IMR-90 (cell line): ENCODE measurements at regions not wholly inside any gene's neighbourhood (a gene's known extent, or its start where the extent isn't known, plus 50 kb on each side); places are given as distances from the start of the nearest gene placed in this dataset.

Experiments
- ATAC-seq: fragments of 200-7000 bp; cut with Tn5 transposase; 2 replicates; pipeline ENCODE4 v1.9.1; 2020; ENCODE audit warnings: low read depth, mild to moderate bottlenecking, moderate library complexity
- BruUV-seq: library from RNA; stranded (reverse); fragments of 400-500 nt; replicated peaks from 2 replicates; lab custom pipeline; 2021; lab: Mats Ljungman, UMichigan
- CTCF ChIA-PET: fragments of 300-600 bp; formaldehyde crosslinking; extraction: SDS; loops from one replicate; lab custom pipeline; 2021; ENCODE audit warnings: antibody characterized with exemption; lab: Yijun Ruan, JAX
- POLR2A ChIA-PET: fragments of 300-600 bp; sonication (Branson Sonifier 250); formaldehyde crosslinking; loops from one replicate; lab custom pipeline; 2022; ENCODE audit warnings: antibody characterized with exemption; ENCODE audit not compliant: unreplicated experiment; lab: Charles Lee
- DNase-seq: peaks from one replicate; pipeline ENCODE4 v3.0.0; 2013
- H2AFZ ChIP-seq: replicated peaks from 2 replicates; pipeline ENCODE3; 2013; ENCODE audit warnings: low read length, mild to moderate bottlenecking; ENCODE audit not compliant: poor library complexity
- H2AK5ac ChIP-seq: 2 replicates; pipeline ENCODE4 v1.6.1; 2013; ENCODE audit warnings: low read depth, low read length, inconsistent platforms
- H2AK9ac ChIP-seq: replicated peaks from 2 replicates; pipeline ENCODE3; 2013; ENCODE audit warnings: mild to moderate bottlenecking, low read depth, low read length, moderate library complexity; ENCODE audit not compliant: poor library complexity
- H2BK120ac ChIP-seq: 2 replicates; pipeline ENCODE4 v1.6.1; 2013; ENCODE audit warnings: low read depth, low read length, inconsistent platforms
- H2BK15ac ChIP-seq: 3 replicates; pipeline ENCODE4 v1.6.1; 2013; ENCODE audit warnings: low read depth, low read length, inconsistent platforms
- H2BK20ac ChIP-seq: 2 replicates; pipeline ENCODE4 v1.6.1; 2013; ENCODE audit warnings: low read depth, mild to moderate bottlenecking, inconsistent platforms, low read length, moderate library complexity
- H2BK5ac ChIP-seq: 2 replicates; pipeline ENCODE4 v1.6.1; 2013; ENCODE audit warnings: mild to moderate bottlenecking, low read depth, low read length, inconsistent platforms; ENCODE audit not compliant: poor library complexity, severe bottlenecking
- H3K14ac ChIP-seq: replicated peaks from 2 replicates; pipeline ENCODE4 v1.6.1; 2013; ENCODE audit warnings: low read depth, low read length, inconsistent platforms
- H3K18ac ChIP-seq: 2 replicates; pipeline ENCODE4 v1.6.1; 2013; ENCODE audit warnings: low read depth, low read length, control low read depth
- H3K23ac ChIP-seq: 2 replicates; pipeline ENCODE4 v1.6.1; 2013; ENCODE audit warnings: low read depth, low read length, inconsistent platforms
- H3K27ac ChIP-seq: 2 replicates; pipeline ENCODE4 v1.5.1; 2013; ENCODE audit warnings: mild to moderate bottlenecking, control low read depth, low read length; ENCODE audit not compliant: insufficient read depth
- H3K27me3 ChIP-seq: 2 replicates; pipeline ENCODE4 v1.6.1; 2013; ENCODE audit warnings: low read length; ENCODE audit not compliant: control insufficient read depth, insufficient read depth
- H3K36me3 ChIP-seq: 2 replicates; pipeline ENCODE4 v1.6.1; 2013; ENCODE audit warnings: low read length, mixed read lengths; ENCODE audit not compliant: control insufficient read depth, insufficient read depth
- H3K4ac ChIP-seq: 2 replicates; pipeline ENCODE4 v1.6.1; 2013; ENCODE audit warnings: low read depth, low read length, inconsistent platforms
- H3K4me1 ChIP-seq: 2 replicates; pipeline ENCODE4 v1.6.1; 2013; ENCODE audit warnings: low read length, mixed read lengths; ENCODE audit not compliant: control insufficient read depth, insufficient read depth
- H3K4me2 ChIP-seq: 2 replicates; pipeline ENCODE4 v1.6.1; 2013; ENCODE audit warnings: low read depth, mild to moderate bottlenecking, control low read depth, low read length, moderate library complexity
- H3K4me3 ChIP-seq: 2 replicates; pipeline ENCODE4 v1.5.1; 2013; ENCODE audit warnings: low read depth, mild to moderate bottlenecking, control low read depth, low read length, moderate library complexity; ENCODE audit not compliant: insufficient read depth
- H3K56ac ChIP-seq: 2 replicates; pipeline ENCODE4 v1.6.1; 2013; ENCODE audit warnings: low read length, inconsistent platforms; ENCODE audit not compliant: insufficient read depth; ENCODE audit errors: extremely low read depth
- H3K79me1 ChIP-seq, 2 experiments: 2 replicates each; pipeline ENCODE4 v1.6.1; 2013; ENCODE audit warnings: low read length in 2 of 2, inconsistent platforms in 1 of 2, low read depth in 1 of 2
- H3K9ac ChIP-seq: 2 replicates; pipeline ENCODE4 v1.6.1; 2013; ENCODE audit warnings: low read depth, low read length, control low read depth
- H3K9me1 ChIP-seq: 2 replicates; pipeline ENCODE4 v1.6.1; 2013; ENCODE audit warnings: low read length, inconsistent platforms; ENCODE audit not compliant: insufficient read depth
- H3K9me3 ChIP-seq: 2 replicates; pipeline ENCODE4 v1.6.1; 2013; ENCODE audit warnings: low read length; ENCODE audit not compliant: control insufficient read depth, insufficient read depth
- H4K20me1 ChIP-seq: 2 replicates; pipeline ENCODE4 v1.6.1; 2013; ENCODE audit warnings: low read length, inconsistent platforms; ENCODE audit not compliant: insufficient read depth
- H4K5ac ChIP-seq: 2 replicates; pipeline ENCODE4 v1.6.1; 2013; ENCODE audit warnings: mild to moderate bottlenecking, low read depth, low read length, control low read depth
- H4K8ac ChIP-seq, 2 experiments: 2 replicates each; pipeline ENCODE4 v1.6.1; 2013; ENCODE audit warnings: low read depth in 2 of 2, low read length in 2 of 2, control low read depth in 1 of 2, inconsistent platforms in 1 of 2
- H4K91ac ChIP-seq: 2 replicates; pipeline ENCODE4 v1.6.1; 2013; ENCODE audit warnings: low read depth, low read length, inconsistent platforms; ENCODE audit not compliant: insufficient read depth
- BHLHE40 ChIP-seq: fragments of 150-350 bp; IDR thresholded peaks from 2 replicates; pipeline ENCODE4 v1.6.1; 2016; ENCODE audit warnings: mild to moderate bottlenecking, low read depth, low read length
- CHD1 ChIP-seq: IDR thresholded peaks from 2 replicates; pipeline ENCODE4 v1.6.1; 2012; ENCODE audit warnings: low read depth, low read length, improper control_type of control experiment
- CTCF ChIP-seq: conservative IDR thresholded peaks from 2 replicates; pipeline ENCODE4 v1.5.1; 2012; ENCODE audit warnings: mild to moderate bottlenecking, low read depth, low read length, improper control_type of control experiment
- ELK1 ChIP-seq: fragments of 150-350 bp; IDR thresholded peaks from 2 replicates; pipeline ENCODE4 v1.6.1; 2016; ENCODE audit warnings: low read depth, mild to moderate bottlenecking, low read length, moderate library complexity, borderline replicate concordance
- FOS ChIP-seq: fragments of 150-350 bp; IDR thresholded peaks from 2 replicates; pipeline ENCODE4 v1.6.1; 2016; ENCODE audit warnings: low read depth, low read length
- MAFK ChIP-seq: IDR thresholded peaks from 2 replicates; pipeline ENCODE4 v1.6.1; 2012; ENCODE audit warnings: low read depth, low read length, improper control_type of control experiment
- MAZ ChIP-seq: IDR thresholded peaks from 2 replicates; pipeline ENCODE4 v1.6.1; 2012; ENCODE audit warnings: low read depth, mild to moderate bottlenecking, low read length, improper control_type of control experiment, moderate library complexity, borderline replicate concordance
- NFE2L2 ChIP-seq: fragments of 150-350 bp; IDR thresholded peaks from 2 replicates; pipeline ENCODE4 v1.6.1; 2016; ENCODE audit warnings: low read depth, mild to moderate bottlenecking, low read length
- POLR2A ChIP-seq: IDR thresholded peaks from 2 replicates; pipeline ENCODE4 v1.6.1; 2012; ENCODE audit warnings: mild to moderate bottlenecking, low read depth, low read length
- RAD21 ChIP-seq: IDR thresholded peaks from 2 replicates; pipeline ENCODE4 v1.6.1; 2012; ENCODE audit warnings: low read length, improper control_type of control experiment
- RCOR1 ChIP-seq: IDR thresholded peaks from 2 replicates; pipeline ENCODE4 v1.6.1; 2012; ENCODE audit warnings: mild to moderate bottlenecking, low read length, improper control_type of control experiment; ENCODE audit not compliant: insufficient replicate concordance
- RFX5 ChIP-seq: IDR thresholded peaks from 2 replicates; pipeline ENCODE4 v1.8.0; 2012; ENCODE audit warnings: low read depth, mild to moderate bottlenecking, low read length, moderate library complexity
- SMC3 ChIP-seq: fragments of 150-350 bp; IDR thresholded peaks from 2 replicates; pipeline ENCODE4 v1.6.1; 2016; ENCODE audit warnings: low read depth, mild to moderate bottlenecking, antibody characterized with exemption, low read length, moderate library complexity
- WGBS, 2 experiments: methylation state at CpG; one replicate each; pipeline versions ENCODE4 v1.1.5 to v1.1.7; 2013; ENCODE audit warnings: missing lambda C conversion rate in 2 of 2; ENCODE audit not compliant: insufficient read length in 1 of 2; ENCODE audit errors: extremely low coverage in 2 of 2; 5-methylcytosine and 5-hydroxymethylcytosine counted together
- dilution Hi-C: fragments of 300-500 bp; cut with HindIII; formaldehyde crosslinking; loops from one replicate; pipeline ENCODE4 v1.14.3; 2018; ENCODE audit warnings: low sequenced_read_pairs; ENCODE audit not compliant: unreplicated experiment
- in situ Hi-C: fragments of 300-500 bp; cut with MboI; formaldehyde crosslinking; loops from 3 replicates; pipeline ENCODE4 v1.14.3; 2019; ENCODE audit warnings: low sequenced_read_pairs, inconsistent platforms, mixed read lengths
- intact Hi-C: fragments of 100-400 bp; cut with micrococcal nuclease; formaldehyde crosslinking; loops from 2 replicates; pipeline ENCODE4 v1.10.0; 2022

GRCh38 chr12:126856958-126857357 lies 1410.0 kb upstream of the TMEM132C start:
- Histone ChIP-seq H3K27ac (no peak overlapping the region), H2AFZ (no peak overlapping the region), H3K27me3 (no peaks in the 10 kb centered on the region), H3K56ac (no peak overlapping the region), H4K5ac (no peak overlapping the region), H3K14ac (no peak overlapping the region), H3K4me1 (no peaks in the 10 kb centered on the region), H2BK20ac (no peak overlapping the region), H3K4me3 (no peak overlapping the region), H3K79me1 (no peaks in the 10 kb centered on the region), H4K8ac (no peak overlapping the region), H3K9me1 (no peaks in the 10 kb centered on the region), H3K9ac (no peak overlapping the region), H2BK120ac (no peak overlapping the region), H3K23ac (no peak overlapping the region), H3K4ac (no peak overlapping the region), H4K91ac (no peak overlapping the region), H2BK15ac (no peak overlapping the region), H4K20me1 (no peaks in the 10 kb centered on the region), H2AK9ac (no peak overlapping the region), H3K9me3 (peaks cover 7% of the 10 kb centered on the region; the same call in 1 of the 2 replicates), H3K36me3 (no peaks in the 10 kb centered on the region), H2AK5ac (no peak overlapping the region), H3K4me2 (no peak overlapping the region), H3K18ac (no peak overlapping the region), H2BK5ac (no peak overlapping the region)
- TF ChIP-seq SMC3, result no peak
- no peak for TF ChIP-seq ELK1
- TF ChIP-seq MAZ, result no peak
- no peak for TF ChIP-seq RCOR1
- TF ChIP-seq FOS, result no peak
- TF ChIP-seq CHD1, result no peak
- no peak for TF ChIP-seq NFE2L2
- TF ChIP-seq RFX5, result no peak
- no peak for TF ChIP-seq POLR2A
- no peak for TF ChIP-seq BHLHE40
- no peak for TF ChIP-seq CTCF
- TF ChIP-seq RAD21, result no peak
- TF ChIP-seq MAFK, result no peak
- ChIA-PET POLR2A (no interaction called here), CTCF (no interaction called here)
- no peak for DNase-seq
- BruUV-seq, result no TSS peak
- ATAC-seq, result no peak
- dilution Hi-C loops, result no loop called here
- intact Hi-C loops, result no loop called here
- in situ Hi-C loops, result no loop called here
- no CpG with 5 or more reads among the region's 2 CpGs for WGBS, 2 experiments
